ENCODE measurements at regions not wholly inside any gene's neighbourhood (a gene's known extent, or its start where the extent isn't known, plus 50 kb on each side); places are given as distances from the start of the nearest gene placed in this dataset.

- no peaks in the 10 kb centered on the region for H3K4me1 ChIP-seq (ENCODE audit: insufficient read depth, low read length)
- H3K27ac ChIP-seq (ENCODE audit: low read length) = no peak overlapping the region
- H3K9ac ChIP-seq (ENCODE audit: low read depth, low read length) = no peak overlapping the region
- H3K27me3 ChIP-seq (ENCODE audit: insufficient read depth, low read length) = no peaks in the 10 kb centered on the region
- no peaks in the 10 kb centered on the region for H3K36me3 ChIP-seq (ENCODE audit: insufficient read depth, low read depth, low read length)
- no peak overlapping the region for H3K4me3 ChIP-seq (ENCODE audit: low read length)
- no peaks in the 10 kb centered on the region for H3K9me3 ChIP-seq (ENCODE audit: insufficient read depth, low read depth, low read length)
Observed at GRCh38 chr1:194474701-194475100, 1288.3 kb upstream of the B3GALT2 start.

DNA sequence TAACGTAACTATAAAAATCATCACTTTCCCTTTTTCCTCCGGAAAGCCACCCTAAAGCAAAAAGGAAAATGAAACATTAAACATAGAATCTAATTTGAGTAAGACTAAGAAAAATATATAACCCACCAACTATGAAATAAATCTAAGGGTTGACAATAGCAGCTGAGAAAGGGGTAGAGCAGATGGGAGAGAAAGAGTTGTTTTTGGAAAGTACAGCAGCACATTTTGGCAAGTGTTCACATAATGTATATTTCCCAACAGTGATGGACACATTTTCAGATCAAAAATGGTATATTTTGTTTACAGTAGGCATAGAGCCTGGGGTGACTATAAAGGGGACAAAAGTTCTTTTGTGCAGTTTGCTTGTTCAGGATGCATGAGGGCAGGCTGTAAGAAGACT lies 1287.4 kb upstream of the B3GALT2 start:
- Histone ChIP-seq H3K9ac (ENCODE audit: low read depth, low read length) (no peak overlapping the region), H3K36me3 (ENCODE audit: insufficient read depth, low read depth, low read length) (no peaks in the 10 kb centered on the region), H3K27ac (ENCODE audit: low read length) (no peak overlapping the region), H3K4me1 (ENCODE audit: insufficient read depth, low read length) (no peaks in the 10 kb centered on the region), H3K9me3 (ENCODE audit: insufficient read depth, low read depth, low read length) (no peaks in the 10 kb centered on the region), H3K4me3 (ENCODE audit: low read length) (no peak overlapping the region), H3K27me3 (ENCODE audit: insufficient read depth, low read length) (no peaks in the 10 kb centered on the region)

DNA sequence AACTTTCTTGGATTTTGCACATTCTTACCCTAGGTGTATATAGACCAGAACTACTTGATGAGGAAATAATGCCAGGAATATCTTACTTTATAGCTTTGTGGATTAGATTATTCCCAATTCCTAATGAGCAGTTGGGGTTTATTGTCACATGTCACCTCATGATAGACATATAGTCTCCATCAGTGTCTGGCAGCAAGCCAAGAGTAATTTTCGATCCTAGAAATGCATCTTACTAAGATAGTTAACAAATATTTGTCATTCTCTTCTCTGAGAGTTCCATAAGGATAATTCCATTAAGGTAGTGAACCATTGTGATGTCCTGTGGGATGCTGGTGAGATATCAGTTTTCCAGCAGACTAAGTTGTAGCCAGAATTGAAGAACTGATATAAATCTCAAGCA lies 1282.9 kb upstream of the B3GALT2 start:
- H3K4me1 ChIP-seq (ENCODE audit: insufficient read depth, low read length) = no peaks in the 10 kb centered on the region
- no peak overlapping the region for H3K27ac ChIP-seq (ENCODE audit: low read length)
- no peaks in the 10 kb centered on the region for H3K36me3 ChIP-seq (ENCODE audit: insufficient read depth, low read depth, low read length)
- no peak overlapping the region for H3K9ac ChIP-seq (ENCODE audit: low read depth, low read length)
- no peak overlapping the region for H3K4me3 ChIP-seq (ENCODE audit: low read length)
- H3K27me3 ChIP-seq (ENCODE audit: insufficient read depth, low read length) = no peaks in the 10 kb centered on the region
- H3K9me3 ChIP-seq (ENCODE audit: insufficient read depth, low read depth, low read length) = no peaks in the 10 kb centered on the region

- H3K36me3 ChIP-seq (ENCODE audit: insufficient read depth, low read depth, low read length) = no peaks in the 10 kb centered on the region
- no peaks in the 10 kb centered on the region for H3K27me3 ChIP-seq (ENCODE audit: insufficient read depth, low read length)
- no peak overlapping the region for H3K4me3 ChIP-seq (ENCODE audit: low read length)
- no peaks in the 10 kb centered on the region for H3K9me3 ChIP-seq (ENCODE audit: insufficient read depth, low read depth, low read length)
- no peaks in the 10 kb centered on the region for H3K4me1 ChIP-seq (ENCODE audit: insufficient read depth, low read length)
- no peak overlapping the region for H3K27ac ChIP-seq (ENCODE audit: low read length)
- no peak overlapping the region for H3K9ac ChIP-seq (ENCODE audit: low read depth, low read length)
Observed at GRCh38 chr1:194466706-194467105, 1280.3 kb upstream of the B3GALT2 start.

GRCh38 chr1:194447636-194448035 lies 1261.2 kb upstream of the B3GALT2 start:
- Histone ChIP-seq H3K4me1 (ENCODE audit: insufficient read depth, low read length) (peaks cover 4% of the 10 kb centered on the region; the same call in 1 of the 2 replicates), H3K27ac (ENCODE audit: low read length) (no peak overlapping the region)

DNA sequence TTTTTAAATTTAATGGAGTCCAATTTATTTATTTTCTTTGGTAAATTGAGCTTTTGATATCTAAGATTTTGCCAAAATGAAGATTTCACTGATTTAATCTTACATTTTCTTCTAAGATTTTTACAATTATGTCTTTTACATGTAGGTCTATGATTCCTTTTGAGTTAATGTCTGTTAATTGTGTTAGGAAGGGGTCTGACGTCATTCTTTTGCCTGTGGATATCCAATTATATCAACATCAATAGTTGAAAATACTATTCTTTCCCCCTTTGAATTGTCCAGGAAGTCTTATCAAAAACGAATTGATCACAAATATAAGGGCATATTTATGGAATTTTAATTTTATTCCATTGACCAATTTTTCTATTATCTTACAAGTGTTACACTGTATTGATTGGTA lies 1258.8 kb upstream of the B3GALT2 start:
- Histone ChIP-seq H3K27ac (ENCODE audit: low read length) (no peak overlapping the region), H3K4me1 (ENCODE audit: insufficient read depth, low read length) (peaks cover 4% of the 10 kb centered on the region; the same call in 1 of the 2 replicates), H3K9me3 (ENCODE audit: insufficient read depth, low read depth, low read length) (no peaks in the 10 kb centered on the region), H3K27me3 (ENCODE audit: insufficient read depth, low read length) (no peaks in the 10 kb centered on the region), H3K4me3 (ENCODE audit: low read length) (no peak overlapping the region), H3K36me3 (ENCODE audit: insufficient read depth, low read depth, low read length) (no peaks in the 10 kb centered on the region), H3K9ac (ENCODE audit: low read depth, low read length) (no peak overlapping the region)

More at GRCh38 chr1:194447636-194448035, 1261.2 kb upstream of the B3GALT2 start:
- Histone ChIP-seq H3K27me3 (ENCODE audit: insufficient read depth, low read length) (no peaks in the 10 kb centered on the region), H3K4me3 (ENCODE audit: low read length) (no peak overlapping the region), H3K9me3 (ENCODE audit: insufficient read depth, low read depth, low read length) (no peaks in the 10 kb centered on the region), H3K9ac (ENCODE audit: low read depth, low read length) (no peak overlapping the region), H3K36me3 (ENCODE audit: insufficient read depth, low read depth, low read length) (no peaks in the 10 kb centered on the region)

DNA sequence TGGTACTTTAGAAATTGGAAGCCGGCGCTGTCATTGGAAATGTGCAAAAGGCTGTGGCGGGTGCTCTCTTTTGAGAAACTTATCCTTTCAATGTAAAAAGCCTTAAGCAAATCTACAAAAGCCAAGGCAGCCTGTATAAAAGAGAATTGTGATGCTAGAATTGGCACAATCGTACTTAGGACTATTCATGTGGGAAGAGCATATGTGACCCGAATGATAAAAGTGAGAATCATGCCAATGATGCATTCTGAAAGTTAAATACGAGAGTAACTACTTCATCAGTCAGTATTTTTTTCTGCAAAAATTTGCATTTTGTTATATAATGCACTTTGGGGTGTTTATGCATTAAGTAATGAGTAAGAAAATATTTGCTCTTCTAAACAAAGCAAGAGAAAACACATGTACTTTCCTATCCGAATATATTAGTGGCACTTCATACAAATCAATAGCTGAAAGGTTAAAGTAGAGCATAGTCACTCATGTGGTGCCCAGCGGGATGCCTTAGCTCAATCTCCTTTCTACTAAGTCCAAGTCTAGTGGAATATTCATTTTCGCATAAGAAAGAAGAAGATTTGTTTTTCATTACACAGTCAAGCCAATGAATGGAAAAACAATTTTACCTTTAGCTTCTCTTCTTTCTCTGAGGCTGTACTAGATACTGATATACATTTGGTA lies 1256.6 kb upstream of the B3GALT2 start:
- Histone ChIP-seq H3K9ac (ENCODE audit: low read depth, low read length) (no peak overlapping the region), H3K27ac (ENCODE audit: low read length) (no peak overlapping the region), H3K36me3 (ENCODE audit: insufficient read depth, low read depth, low read length) (no peaks in the 10 kb centered on the region), H3K9me3 (ENCODE audit: insufficient read depth, low read depth, low read length) (no peaks in the 10 kb centered on the region), H3K4me1 (ENCODE audit: insufficient read depth, low read length) (peaks cover 4% of the 10 kb centered on the region; the same call in 1 of the 2 replicates), H3K27me3 (ENCODE audit: insufficient read depth, low read length) (no peaks in the 10 kb centered on the region), H3K4me3 (ENCODE audit: low read length) (no peak overlapping the region)

- Histone ChIP-seq H3K9me3 (ENCODE audit: insufficient read depth, low read depth, low read length) (no peaks in the 10 kb centered on the region), H3K9ac (ENCODE audit: low read depth, low read length) (no peak overlapping the region), H3K36me3 (ENCODE audit: insufficient read depth, low read depth, low read length) (no peaks in the 10 kb centered on the region), H3K4me1 (ENCODE audit: insufficient read depth, low read length) (no peaks in the 10 kb centered on the region), H3K27me3 (ENCODE audit: insufficient read depth, low read length) (no peaks in the 10 kb centered on the region), H3K4me3 (ENCODE audit: low read length) (no peak overlapping the region), H3K27ac (ENCODE audit: low read length) (no peak overlapping the region)
Observed at GRCh38 chr1:194437135-194437534, 1250.7 kb upstream of the B3GALT2 start.

DNA sequence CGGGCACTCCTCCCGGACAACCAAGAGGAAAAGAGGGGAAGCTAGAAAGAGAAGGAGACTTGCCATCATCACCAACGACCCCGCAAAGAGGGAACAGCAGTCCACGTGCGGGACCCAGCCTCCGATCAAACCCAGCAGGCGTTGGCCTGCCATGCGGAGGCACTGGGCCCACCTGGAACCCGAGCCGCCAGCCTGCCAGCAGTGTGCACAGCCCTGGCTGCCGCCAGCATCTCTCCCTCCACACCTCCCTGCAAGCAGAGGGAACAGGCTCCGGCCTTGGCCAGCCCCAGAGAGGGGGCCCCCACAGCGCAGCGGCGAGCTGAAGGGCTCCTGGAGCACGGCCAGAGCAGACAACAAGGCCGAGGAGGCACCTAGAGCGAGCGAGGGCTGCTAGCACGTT lies 1244.7 kb upstream of the B3GALT2 start:
- H3K4me3 ChIP-seq (ENCODE audit: low read length) = no peak overlapping the region
- no peaks in the 10 kb centered on the region for H3K9me3 ChIP-seq (ENCODE audit: insufficient read depth, low read depth, low read length)
- H3K9ac ChIP-seq (ENCODE audit: low read depth, low read length) = no peak overlapping the region
- no peaks in the 10 kb centered on the region for H3K36me3 ChIP-seq (ENCODE audit: insufficient read depth, low read depth, low read length)
- H3K4me1 ChIP-seq (ENCODE audit: insufficient read depth, low read length) = no peaks in the 10 kb centered on the region
- no peak overlapping the region for H3K27ac ChIP-seq (ENCODE audit: low read length)
- no peaks in the 10 kb centered on the region for H3K27me3 ChIP-seq (ENCODE audit: insufficient read depth, low read length)

GRCh38 chr1:194420706-194421105 lies 1234.3 kb upstream of the B3GALT2 start:
- H3K9ac ChIP-seq (ENCODE audit: low read depth, low read length) = no peak overlapping the region
- H3K27me3 ChIP-seq (ENCODE audit: insufficient read depth, low read length) = no peaks in the 10 kb centered on the region
- no peak overlapping the region for H3K27ac ChIP-seq (ENCODE audit: low read length)

GRCh38 chr1:194419721-194420120 lies 1233.3 kb upstream of the B3GALT2 start:
- no peaks in the 10 kb centered on the region for H3K36me3 ChIP-seq (ENCODE audit: insufficient read depth, low read depth, low read length)
- H3K9ac ChIP-seq (ENCODE audit: low read depth, low read length) = no peak overlapping the region
- no peaks in the 10 kb centered on the region for H3K4me1 ChIP-seq (ENCODE audit: insufficient read depth, low read length)
- H3K9me3 ChIP-seq (ENCODE audit: insufficient read depth, low read depth, low read length) = peaks cover 27% of the 10 kb centered on the region
- H3K27ac ChIP-seq (ENCODE audit: low read length) = no peak overlapping the region
- no peak overlapping the region for H3K4me3 ChIP-seq (ENCODE audit: low read length)
- H3K27me3 ChIP-seq (ENCODE audit: insufficient read depth, low read length) = no peaks in the 10 kb centered on the region

More at GRCh38 chr1:194420706-194421105, 1234.3 kb upstream of the B3GALT2 start:
- Histone ChIP-seq H3K4me1 (ENCODE audit: insufficient read depth, low read length) (no peaks in the 10 kb centered on the region), H3K9me3 (ENCODE audit: insufficient read depth, low read depth, low read length) (peaks cover 24% of the 10 kb centered on the region), H3K4me3 (ENCODE audit: low read length) (no peak overlapping the region), H3K36me3 (ENCODE audit: insufficient read depth, low read depth, low read length) (no peaks in the 10 kb centered on the region)

DNA sequence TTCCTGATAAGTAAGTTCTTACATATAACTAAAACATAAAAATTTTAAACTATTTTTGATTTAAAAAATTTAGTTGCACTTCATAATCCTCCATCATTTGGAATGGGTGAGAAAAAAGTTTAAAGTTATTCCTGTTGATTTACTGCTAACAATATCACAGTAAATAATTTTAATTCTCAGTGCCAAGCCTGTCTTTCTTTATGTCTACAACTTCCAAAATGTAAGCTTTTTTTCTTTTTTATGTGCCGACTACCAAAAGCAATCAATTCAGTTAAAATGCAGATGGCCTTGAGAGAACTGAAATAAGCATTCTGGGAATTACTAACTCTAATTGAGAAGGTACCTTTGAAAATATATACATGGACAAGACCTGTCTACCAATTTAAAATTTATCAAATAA lies 1224.3 kb upstream of the B3GALT2 start:
- H3K4me1 ChIP-seq (ENCODE audit: insufficient read depth, low read length) = no peaks in the 10 kb centered on the region
- peaks cover 3% of the 10 kb centered on the region; the same call in 1 of the 2 replicates for H3K9me3 ChIP-seq (ENCODE audit: insufficient read depth, low read depth, low read length)
- H3K27me3 ChIP-seq (ENCODE audit: insufficient read depth, low read length) = no peaks in the 10 kb centered on the region
- H3K36me3 ChIP-seq (ENCODE audit: insufficient read depth, low read depth, low read length) = no peaks in the 10 kb centered on the region
- no peak overlapping the region for H3K4me3 ChIP-seq (ENCODE audit: low read length)
- H3K27ac ChIP-seq (ENCODE audit: low read length) = no peak overlapping the region
- H3K9ac ChIP-seq (ENCODE audit: low read depth, low read length) = no peak overlapping the region
